ENCODE measurements at regions not wholly inside any gene's neighbourhood (a gene's known extent, or its start where the extent isn't known, plus 50 kb on each side); places are given as distances from the start of the nearest gene placed in this dataset.

- DNase-seq: no peak
These were observed 122.6 kb upstream of the MOCS1 start for GRCh38 chr6:40056865-40057264.

DNA sequence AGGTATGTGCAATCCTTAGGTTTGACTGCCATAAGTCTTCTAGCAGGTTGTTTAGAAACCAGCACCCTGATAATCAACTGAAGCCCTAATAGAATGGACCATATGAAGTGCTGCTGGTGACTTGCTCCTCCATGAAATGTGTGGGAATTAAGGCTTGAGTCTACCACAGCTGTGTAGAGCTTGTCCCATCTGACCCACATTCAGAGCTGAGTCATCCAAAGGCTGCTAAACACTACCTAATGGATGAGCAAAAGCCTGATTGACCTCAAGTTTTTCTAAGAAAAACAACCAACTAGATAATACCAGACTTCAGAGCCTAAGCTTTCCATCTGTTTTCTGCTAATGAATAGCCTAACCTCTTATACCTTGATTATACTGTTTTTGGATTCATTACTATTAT, 120.3 kb upstream of the MOCS1 start:
- DNase-seq: no peak

GRCh38 chr6:40054186-40054585, 119.9 kb upstream of the MOCS1 start:
- no peak for DNase-seq

DNA sequence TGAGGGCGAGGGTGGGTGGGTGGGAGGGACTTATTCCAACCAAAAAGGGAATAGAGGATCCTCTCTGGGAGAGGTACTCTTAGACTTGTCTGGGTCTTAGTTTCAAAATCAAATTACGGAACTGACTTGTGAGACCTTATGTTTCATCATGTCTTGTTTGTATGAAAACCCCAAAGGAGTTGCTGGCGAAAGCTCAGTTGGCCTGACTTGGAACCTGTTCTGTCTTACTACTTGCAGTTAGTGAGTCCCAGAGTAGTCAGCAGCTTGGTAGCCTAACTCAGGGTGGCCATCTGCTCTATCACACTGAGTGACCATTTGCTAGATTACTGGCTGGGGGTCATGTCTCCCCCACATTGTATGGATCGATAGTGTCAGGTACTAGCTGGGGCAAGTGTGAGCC, 114.9 kb upstream of the MOCS1 start:
- DNase-seq: no peak

GRCh38 chr6:40044196-40044595, 109.9 kb upstream of the MOCS1 start:
- DNase-seq: no peak

- no peak for DNase-seq
These were observed 108.0 kb upstream of the MOCS1 start for GRCh38 chr6:40042232-40042631.

- DNase-seq: no peak
These were observed 104.8 kb upstream of the MOCS1 start for GRCh38 chr6:40039042-40039441.

DNA sequence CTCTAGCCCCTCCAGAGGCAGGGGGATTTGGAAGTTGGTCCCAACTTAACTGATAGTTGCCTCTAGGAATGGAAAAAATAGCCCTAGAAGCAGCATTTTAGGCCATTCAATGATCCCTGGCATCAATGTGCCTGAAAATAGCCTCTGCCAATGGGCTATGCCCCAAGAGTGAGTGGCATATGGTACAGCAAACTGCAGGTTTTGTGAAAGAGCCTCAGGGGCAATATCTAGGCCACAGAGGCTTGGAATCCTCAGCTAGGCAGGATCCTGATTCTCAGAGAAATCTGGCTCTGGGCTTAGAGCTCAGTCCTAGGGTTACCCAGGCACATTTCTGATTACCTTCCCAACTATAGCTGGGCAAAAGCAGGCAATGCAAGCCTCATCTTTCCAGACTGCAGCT, 104.4 kb upstream of the MOCS1 start:
- DNase-seq: no peak

- no peak for DNase-seq
These were observed 103.0 kb upstream of the MOCS1 start for GRCh38 chr6:40037271-40037670.

- no peak for DNase-seq
These were observed 101.9 kb upstream of the MOCS1 start for GRCh38 chr6:40036186-40036585.

DNA sequence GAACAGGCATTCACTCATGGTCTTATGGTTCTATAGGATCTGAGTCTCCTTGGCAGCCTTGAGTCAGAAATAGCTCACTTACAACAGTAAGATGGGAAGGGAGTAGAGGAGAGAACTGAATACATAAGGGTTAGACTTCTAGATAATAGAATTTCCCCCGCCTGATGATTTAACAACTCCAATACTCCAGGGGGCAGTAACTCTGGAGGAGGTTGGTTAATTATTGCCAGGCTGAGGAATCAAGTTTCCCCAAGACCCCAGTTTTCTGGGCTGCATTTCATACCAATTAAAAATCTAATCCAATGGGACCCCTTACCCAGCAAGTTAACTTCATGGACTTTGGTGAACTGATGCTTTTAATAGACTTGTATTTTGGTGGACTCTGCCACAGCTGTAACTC, 94.2 kb upstream of the MOCS1 start:
- no peak for DNase-seq

GRCh38 chr6:40022867-40023266, 88.6 kb upstream of the MOCS1 start:
- no peak for DNase-seq

GRCh38 chr6:40020166-40020565, 85.9 kb upstream of the MOCS1 start:
- no peak for DNase-seq

GRCh38 chr6:40015530-40015929, 81.3 kb upstream of the MOCS1 start:
- DNase-seq: no peak

DNA sequence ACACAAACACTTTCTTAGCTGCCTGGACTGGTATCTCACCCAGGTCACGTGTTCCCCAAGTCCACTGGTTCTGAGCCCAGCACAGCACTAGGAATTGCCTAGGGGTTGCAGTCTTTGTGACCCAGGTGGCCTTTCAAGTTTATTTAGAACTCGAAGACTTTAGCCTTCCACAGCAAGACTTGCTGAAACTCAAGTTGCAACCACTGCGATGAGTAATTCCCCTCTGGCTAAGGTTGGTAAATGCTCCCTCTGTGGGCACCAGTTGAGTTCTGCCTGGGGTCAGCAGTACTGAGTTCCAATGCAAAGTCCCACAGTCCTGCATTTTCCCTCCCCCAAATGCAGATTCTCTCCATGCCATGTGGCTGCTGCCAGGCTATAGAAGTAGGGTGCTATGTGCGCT, 77.6 kb upstream of the MOCS1 start:
- no peak for DNase-seq

GRCh38 chr6:40000964-40001515, 66.8 kb upstream of the MOCS1 start:
- DNase-seq: no peak

DNA sequence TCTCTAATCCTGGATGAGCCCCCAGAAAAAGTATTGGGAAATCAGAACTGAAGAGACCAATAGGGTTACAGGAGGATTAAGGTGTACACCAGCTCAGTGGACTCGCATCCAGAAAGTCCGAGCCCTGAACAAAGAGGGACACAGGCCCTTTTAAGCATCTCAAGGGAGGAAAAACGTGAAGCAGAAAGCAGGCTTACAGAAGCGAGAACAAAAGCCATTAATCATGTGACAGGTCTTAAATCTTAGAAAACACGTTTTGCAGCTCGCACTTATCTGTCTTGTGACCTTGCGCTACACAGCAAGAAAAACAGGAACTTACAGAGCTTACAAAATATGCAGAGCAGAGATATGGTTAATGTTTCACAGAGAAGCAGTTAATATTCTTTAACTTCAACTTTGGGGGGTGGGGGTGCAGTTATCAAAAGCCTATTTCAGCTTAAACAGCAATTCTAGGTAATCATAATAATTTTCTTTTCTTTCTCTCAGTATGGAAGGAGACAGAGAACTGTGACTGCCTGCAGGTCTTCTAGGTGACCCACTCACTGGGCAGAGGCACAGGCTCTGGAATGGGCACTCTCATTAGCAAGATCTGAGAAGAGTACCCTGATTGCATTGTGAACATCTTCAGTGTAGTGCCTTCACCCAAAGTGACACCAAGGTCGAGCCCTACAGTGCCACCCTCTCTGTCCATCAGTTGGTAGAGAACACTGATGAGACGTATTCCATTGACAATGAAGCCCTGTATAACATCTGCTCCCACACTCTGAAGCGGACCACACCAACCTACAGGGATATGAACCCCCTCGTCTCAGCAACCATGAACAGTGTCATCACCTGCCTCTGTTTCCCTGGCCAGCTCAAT, 65.0 kb upstream of the MOCS1 start:
- no peak for DNase-seq

GRCh38 chr6:39998126-39998525, 63.9 kb upstream of the MOCS1 start:
- no peak for DNase-seq

- DNase-seq: no peak
These were observed 62.9 kb upstream of the MOCS1 start for GRCh38 chr6:39997101-39997635.

DNA sequence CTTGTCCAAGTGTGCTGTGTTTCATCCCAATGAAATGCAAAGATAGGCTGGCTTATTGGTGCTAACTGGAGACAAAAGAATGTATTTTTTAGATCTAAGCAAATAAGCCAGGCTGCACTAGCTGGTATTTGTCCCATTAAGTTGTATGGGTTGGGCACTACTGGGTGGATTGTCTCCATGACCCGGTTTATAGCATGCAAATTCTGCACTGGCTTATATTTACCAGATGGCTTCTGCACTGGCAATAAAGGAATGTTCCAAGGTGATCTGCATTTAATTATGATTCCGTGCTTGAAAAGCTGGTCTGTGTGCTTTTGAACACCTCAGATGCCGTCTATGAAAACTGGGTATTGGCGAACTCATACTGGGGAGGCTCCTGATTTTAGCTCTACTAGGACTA, 61.4 kb upstream of the MOCS1 start:
- DNase-seq: no peak

DNA sequence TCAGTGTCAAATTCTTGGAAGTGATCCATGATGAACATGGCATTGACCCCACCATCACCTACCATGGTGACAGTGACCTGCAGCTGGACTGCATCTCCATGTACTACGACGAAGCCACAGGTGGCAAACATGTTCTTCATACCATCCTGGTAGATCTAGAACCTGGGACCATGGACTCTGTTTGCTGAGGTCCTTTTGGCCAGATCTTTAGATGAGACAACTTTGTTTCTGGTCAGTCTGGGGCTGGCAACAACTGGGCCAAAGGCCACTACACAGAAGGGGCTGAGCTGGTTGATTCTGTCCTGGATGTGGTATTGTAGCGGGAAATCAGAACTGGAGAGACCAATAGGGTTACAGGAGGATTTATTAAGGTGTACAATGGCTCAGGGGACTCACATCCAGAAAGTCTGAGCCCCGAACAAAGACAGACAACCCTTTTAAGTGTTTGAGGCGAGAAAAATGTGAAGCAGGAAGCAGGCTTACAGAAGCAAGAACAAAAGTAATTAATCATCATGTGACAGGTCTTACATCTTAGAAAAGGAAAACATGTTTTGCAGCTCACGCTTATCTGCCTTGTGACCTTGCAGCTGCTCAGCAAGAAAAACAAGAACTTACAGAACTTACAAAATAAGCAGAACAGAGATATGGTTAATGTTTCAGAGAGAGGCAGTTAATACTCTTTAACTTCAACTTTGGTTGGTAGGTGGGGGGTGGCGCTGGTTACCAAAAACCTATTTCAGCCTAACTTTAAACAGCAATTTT, 58.8 kb upstream of the MOCS1 start:
- no peak for DNase-seq

Data from activated naive CD4-positive, alpha-beta T cell treated with Interleukin-2 at 50 U/mL for 16 hours (primary cell).